Colonic mucosa (tissue), 4 donors: ENCODE measurements at regions not wholly inside any gene's neighbourhood (a gene's known extent, or its start where the extent isn't known, plus 50 kb on each side); places are given as distances from the start of the nearest gene placed in this dataset.

Experiments
- DNase-seq: peaks from one replicate; pipeline ENCODE4 v3.0.0-alpha.2; 2020
- H3K27ac ChIP-seq: fragments of 200-600 bp; one replicate; pipeline ENCODE4 v1.8.0; 2021
- H3K27me3 ChIP-seq: fragments of 200-600 bp; one replicate; pipeline ENCODE4 v1.8.0; 2021
- H3K36me3 ChIP-seq: fragments of 200-600 bp; one replicate; pipeline ENCODE4 v1.8.0; 2021
- H3K4me1 ChIP-seq: fragments of 200-600 bp; one replicate; pipeline ENCODE4 v1.8.0; 2021; ENCODE audit warnings: mild to moderate bottlenecking
- H3K4me3 ChIP-seq: fragments of 200-600 bp; one replicate; pipeline ENCODE4 v1.8.0; 2021
- H3K9ac ChIP-seq, 2 donors: one replicate each; pipeline ENCODE4 v1.7.0; 2013; ENCODE audit warnings: control low read depth in 2 of 2, low read depth in 2 of 2, low read length in 2 of 2
- H3K9me3 ChIP-seq: fragments of 200-600 bp; one replicate; pipeline ENCODE4 v1.8.0; 2021
- intact Hi-C: fragments of 100-400 bp; cut with DNase I; formaldehyde crosslinking; loops from one replicate; pipeline ENCODE4 v1.14.1; 2022
- TF ChIP-seq, protein P1 (sequence below): fragments of 200-600 bp; IDR thresholded peaks from one replicate; pipeline ENCODE4 v1.8.0; 2022; ENCODE audit warnings: antibody characterized with exemption, mild to moderate bottlenecking
- donor health status: healthy.
- donor health status: DM: no; HTN: no; CAD: no.
- donor health status: DM: no; HTN: no; CAD: no.

DNA sequence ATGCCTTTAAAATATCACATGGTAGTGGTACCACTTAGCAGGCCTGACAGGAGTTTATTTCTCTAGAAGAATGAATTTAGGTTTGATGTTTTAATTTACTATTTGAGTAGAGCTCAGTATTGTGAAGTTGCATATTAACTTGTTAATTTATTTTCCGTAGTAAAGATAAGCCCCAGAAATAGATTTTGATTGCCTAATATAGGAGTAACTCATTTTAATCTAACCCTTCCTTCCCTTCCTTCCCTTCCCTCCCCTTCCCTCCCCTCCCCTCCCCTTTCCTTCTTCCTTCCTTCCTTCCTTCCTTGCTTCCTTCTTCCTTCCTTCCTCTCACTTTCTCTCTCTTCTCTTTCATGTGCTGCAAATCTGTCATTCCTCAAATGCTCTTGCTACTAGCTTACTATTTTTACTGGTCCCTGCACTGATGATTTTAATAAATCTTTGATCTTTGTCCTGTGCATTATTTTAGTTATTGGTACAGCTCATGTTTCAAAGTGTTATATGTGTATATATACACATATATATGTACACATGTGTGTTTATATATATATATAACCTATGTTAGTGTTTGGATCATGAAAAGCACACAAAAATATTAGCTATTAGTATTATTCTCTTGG, 862.6 kb upstream of the CNTNAP5 start:
- intact Hi-C loops, result no loop called here
- no peak for DNase-seq
- Histone ChIP-seq H3K27ac (no peak overlapping the region), H3K27me3 (no peaks in the 10 kb centered on the region), H3K9ac (no peak overlapping the region), H3K9me3 (no peaks in the 10 kb centered on the region), H3K4me1 (no peaks in the 10 kb centered on the region), H3K36me3 (no peaks in the 10 kb centered on the region), H3K4me3 (no peak overlapping the region)
- TF ChIP-seq, protein P1, sequence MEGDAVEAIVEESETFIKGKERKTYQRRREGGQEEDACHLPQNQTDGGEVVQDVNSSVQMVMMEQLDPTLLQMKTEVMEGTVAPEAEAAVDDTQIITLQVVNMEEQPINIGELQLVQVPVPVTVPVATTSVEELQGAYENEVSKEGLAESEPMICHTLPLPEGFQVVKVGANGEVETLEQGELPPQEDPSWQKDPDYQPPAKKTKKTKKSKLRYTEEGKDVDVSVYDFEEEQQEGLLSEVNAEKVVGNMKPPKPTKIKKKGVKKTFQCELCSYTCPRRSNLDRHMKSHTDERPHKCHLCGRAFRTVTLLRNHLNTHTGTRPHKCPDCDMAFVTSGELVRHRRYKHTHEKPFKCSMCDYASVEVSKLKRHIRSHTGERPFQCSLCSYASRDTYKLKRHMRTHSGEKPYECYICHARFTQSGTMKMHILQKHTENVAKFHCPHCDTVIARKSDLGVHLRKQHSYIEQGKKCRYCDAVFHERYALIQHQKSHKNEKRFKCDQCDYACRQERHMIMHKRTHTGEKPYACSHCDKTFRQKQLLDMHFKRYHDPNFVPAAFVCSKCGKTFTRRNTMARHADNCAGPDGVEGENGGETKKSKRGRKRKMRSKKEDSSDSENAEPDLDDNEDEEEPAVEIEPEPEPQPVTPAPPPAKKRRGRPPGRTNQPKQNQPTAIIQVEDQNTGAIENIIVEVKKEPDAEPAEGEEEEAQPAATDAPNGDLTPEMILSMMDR, result no peak

DNA sequence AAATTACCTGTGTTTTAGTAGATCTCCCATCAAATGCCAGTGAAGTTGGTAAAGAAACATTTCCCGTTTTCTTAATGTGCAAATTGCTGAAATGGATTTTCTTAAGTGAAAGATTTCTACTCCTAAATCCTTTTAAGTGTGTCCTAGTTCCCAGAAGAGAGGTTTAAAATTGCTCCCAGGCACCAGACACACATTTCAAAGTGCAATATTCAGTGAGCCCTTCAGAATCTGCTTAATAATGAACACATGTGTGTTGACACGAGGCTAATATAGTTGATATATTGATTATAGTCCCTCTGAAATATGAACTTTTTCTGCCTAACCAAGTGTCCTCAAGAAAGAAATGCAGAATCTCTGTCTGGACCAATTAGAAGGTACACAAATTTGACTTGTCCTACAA, 861.7 kb upstream of the CNTNAP5 start:
- Histone ChIP-seq H3K9me3 (no peaks in the 10 kb centered on the region), H3K27ac (no peak overlapping the region), H3K4me1 (no peaks in the 10 kb centered on the region), H3K36me3 (no peaks in the 10 kb centered on the region), H3K27me3 (no peaks in the 10 kb centered on the region), H3K9ac (no peak overlapping the region), H3K4me3 (no peak overlapping the region)
- no peak for DNase-seq
- TF ChIP-seq, protein P1, result no peak
- intact Hi-C loops, result no loop called here

DNA sequence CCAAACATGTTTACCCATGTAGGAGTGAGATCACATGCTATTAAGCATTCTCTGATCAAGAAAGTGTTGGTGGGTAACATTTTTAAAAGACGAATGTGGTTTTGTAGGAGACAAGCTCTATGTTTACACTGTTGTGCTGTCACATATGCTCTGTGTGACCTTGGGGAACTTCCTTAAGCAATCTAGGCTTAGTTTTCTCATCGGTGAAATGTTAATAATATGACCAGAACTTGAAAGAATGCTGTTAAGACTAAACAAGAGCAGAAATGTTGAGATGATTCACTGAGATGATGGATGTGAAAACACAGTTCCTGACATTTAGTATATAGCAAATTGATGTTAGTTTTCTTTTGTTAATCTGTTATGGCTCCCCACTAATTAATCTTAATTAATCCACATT, 860.9 kb upstream of the CNTNAP5 start:
- Histone ChIP-seq H3K36me3 (no peaks in the 10 kb centered on the region), H3K4me1 (no peaks in the 10 kb centered on the region), H3K9ac (no peak overlapping the region), H3K9me3 (no peaks in the 10 kb centered on the region), H3K27me3 (no peaks in the 10 kb centered on the region), H3K4me3 (no peak overlapping the region), H3K27ac (no peak overlapping the region)
- no peak for DNase-seq
- intact Hi-C loops, result no loop called here
- TF ChIP-seq, protein P1, result no peak

DNA sequence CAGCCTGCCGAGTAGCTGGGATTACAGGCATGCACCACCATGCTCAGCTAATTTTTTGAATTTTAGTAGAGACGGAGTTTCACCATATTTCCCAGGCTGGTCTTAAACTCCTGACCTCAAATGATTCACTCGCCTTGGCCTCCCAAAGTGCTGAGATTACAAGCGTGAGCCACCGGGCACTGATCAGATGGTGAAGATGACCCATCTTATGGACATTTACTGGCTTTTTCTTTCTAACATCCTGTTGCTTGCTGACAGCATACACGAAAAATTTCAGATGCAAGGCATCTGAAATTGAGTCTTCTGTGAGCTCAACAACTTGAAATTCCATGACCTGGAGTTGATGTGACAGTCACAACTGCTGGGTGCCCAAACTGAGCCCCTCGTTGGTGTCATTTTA, 859.5 kb upstream of the CNTNAP5 start:
- Histone ChIP-seq H3K27me3 (no peaks in the 10 kb centered on the region), H3K36me3 (no peaks in the 10 kb centered on the region), H3K27ac (no peak overlapping the region), H3K9ac (no peak overlapping the region), H3K4me3 (no peak overlapping the region), H3K9me3 (no peaks in the 10 kb centered on the region), H3K4me1 (no peaks in the 10 kb centered on the region)
- no peak for DNase-seq
- TF ChIP-seq, protein P1, result no peak
- intact Hi-C loops, result no loop called here

DNA sequence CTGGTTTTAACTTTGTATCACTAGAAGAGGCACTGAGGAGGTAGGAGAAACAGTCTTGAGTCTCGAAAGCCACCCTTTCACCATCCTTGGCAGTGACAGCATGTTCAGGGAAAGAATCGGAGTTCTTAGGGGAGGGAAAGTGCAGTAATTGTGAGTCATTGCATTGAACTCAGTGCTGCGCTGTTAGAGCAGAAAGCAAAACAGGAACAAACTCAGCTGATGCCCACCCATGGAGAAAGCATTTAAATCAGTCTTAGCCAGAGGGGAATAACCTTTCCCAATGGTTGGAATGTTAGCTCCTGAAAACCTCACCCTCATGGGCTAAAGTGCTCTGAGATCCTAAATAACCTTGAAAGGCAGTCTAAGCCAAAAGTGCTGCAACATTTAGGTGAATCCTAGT, 845.6 kb upstream of the CNTNAP5 start:
- no peak overlapping the region for H3K4me3 ChIP-seq

More for the DNA sequence above, 845.6 kb upstream of the CNTNAP5 start:
- no peaks in the 10 kb centered on the region for H3K4me1 ChIP-seq
- no peaks in the 10 kb centered on the region for H3K9me3 ChIP-seq
- TF ChIP-seq, protein P1, result no peak
- no peak overlapping the region for H3K9ac ChIP-seq
- no peaks in the 10 kb centered on the region for H3K27me3 ChIP-seq
- intact Hi-C loops, result no loop called here
- DNase-seq, result no peak
- H3K36me3 ChIP-seq, result no peaks in the 10 kb centered on the region
- no peak overlapping the region for H3K27ac ChIP-seq
